ENCODE measurements at regions not wholly inside any gene's neighbourhood (a gene's known extent, or its start where the extent isn't known, plus 50 kb on each side); places are given as distances from the start of the nearest gene placed in this dataset.

DNA sequence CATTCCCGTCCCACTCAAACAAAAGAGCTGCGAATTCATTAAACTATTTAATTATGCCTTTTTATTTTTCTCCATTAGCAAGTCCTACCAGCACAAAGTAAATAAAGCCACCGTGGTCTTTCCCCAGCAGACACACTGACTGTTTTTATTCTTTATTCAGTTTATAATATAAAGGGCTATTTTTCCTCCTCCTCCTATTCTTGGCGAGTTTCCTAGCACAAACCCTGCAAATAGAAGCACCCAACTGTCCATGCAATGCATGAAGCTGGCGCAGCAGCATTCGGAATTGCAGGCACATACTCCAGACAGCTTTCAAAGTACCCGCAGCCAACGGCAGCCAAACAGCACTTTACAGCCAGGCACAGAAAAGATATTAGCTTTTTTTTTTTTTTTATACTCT, 583.4 kb upstream of the PSMD7 start:
- ChIA-PET POLR2A (no interaction called here), SMC1A (ENCODE audit: uncharacterized antibody, unreplicated experiment) (no interaction called here), RAD21 (ENCODE audit: unreplicated experiment) (no interaction called here), CTCF (interaction anchor here (0.7 to 1.6 kb wide), 4 partner anchors 9 to 166 kb away, joined by 3 to 5 read pairs (median 4); no protein-coding TSS in a partner anchor)
- FAIRE-seq (no peak), DNase-seq (ENCODE audit: low read depth, low spot score) (no peak), ATAC-seq (no peak)
- Histone ChIP-seq H3K27ac (ENCODE audit: control insufficient read depth, insufficient read depth) (no peak overlapping the region), H3K4me2 (ENCODE audit: control insufficient read depth, insufficient read depth) (no peak overlapping the region), H3K27me3 (replicated peaks in 1 of 2; ENCODE audit: control insufficient read depth in 2 of 2, insufficient read depth in 2 of 2, low read length in 1 of 2) (no peaks in the 10 kb centered on the region), H3K4me3 (no peak overlapping the region), H3K79me2 (ENCODE audit: control insufficient read depth, insufficient read depth, low read length) (no peaks in the 10 kb centered on the region), H3K4me1 (ENCODE audit: control insufficient read depth, insufficient read depth, low read length) (no peaks in the 10 kb centered on the region; the same call in 1 of the 2 replicates), H4K20me1 (ENCODE audit: control insufficient read depth, insufficient read depth) (no peaks in the 10 kb centered on the region), H3K9me3 (replicated peaks; ENCODE audit: control insufficient read depth, insufficient read depth, low read length) (no peaks in the 10 kb centered on the region), H3K36me3 (ENCODE audit: control insufficient read depth in 2 of 2, insufficient read depth in 2 of 2, low read length in 1 of 2) (no peaks in the 10 kb centered on the region), H2AFZ (ENCODE audit: control insufficient read depth, low read depth, low read length) (no peak overlapping the region), H3K9ac (ENCODE audit: control insufficient read depth, insufficient read depth, low read length) (no peak overlapping the region)
- in situ Hi-C loops (cut with MboI): no loop called here
- no TSS peak for BruUV-seq (replicated peaks)
- intact Hi-C loops (cut with micrococcal nuclease; ENCODE audit: unreplicated experiment): no loop called here
- 54% methylated on average over 8 of the region's 8 CpGs for WGBS (ENCODE audit: insufficient coverage, insufficient replicate concordance, low lambda C conversion rate, missing lambda C conversion rate)
- TF ChIP-seq ZNF274 (IDR thresholded peaks at IDR 0.05; ENCODE audit: insufficient read depth, insufficient read length) (no peak), CHD2 (IDR thresholded peaks at IDR 0.05; ENCODE audit: borderline replicate concordance, low read depth, low read length) (no peak), HDAC6 (IDR thresholded peaks at IDR 0.05; ENCODE audit: unreplicated experiment) (no peak), CREM (IDR thresholded peaks at IDR 0.05; ENCODE audit: low read depth) (no peak), SRF (IDR thresholded peaks at IDR 0.05; ENCODE audit: low read depth in 2 of 2, low read length in 2 of 2) (no peak), ZNF384 (IDR thresholded peaks at IDR 0.05; ENCODE audit: borderline replicate concordance, low read depth, low read length) (no peak)
- TF ChIP-seq, protein P1, sequence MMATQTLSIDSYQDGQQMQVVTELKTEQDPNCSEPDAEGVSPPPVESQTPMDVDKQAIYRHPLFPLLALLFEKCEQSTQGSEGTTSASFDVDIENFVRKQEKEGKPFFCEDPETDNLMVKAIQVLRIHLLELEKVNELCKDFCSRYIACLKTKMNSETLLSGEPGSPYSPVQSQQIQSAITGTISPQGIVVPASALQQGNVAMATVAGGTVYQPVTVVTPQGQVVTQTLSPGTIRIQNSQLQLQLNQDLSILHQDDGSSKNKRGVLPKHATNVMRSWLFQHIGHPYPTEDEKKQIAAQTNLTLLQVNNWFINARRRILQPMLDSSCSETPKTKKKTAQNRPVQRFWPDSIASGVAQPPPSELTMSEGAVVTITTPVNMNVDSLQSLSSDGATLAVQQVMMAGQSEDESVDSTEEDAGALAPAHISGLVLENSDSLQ (IDR thresholded peaks at IDR 0.05): no peak
- TF ChIP-seq, protein P2, sequence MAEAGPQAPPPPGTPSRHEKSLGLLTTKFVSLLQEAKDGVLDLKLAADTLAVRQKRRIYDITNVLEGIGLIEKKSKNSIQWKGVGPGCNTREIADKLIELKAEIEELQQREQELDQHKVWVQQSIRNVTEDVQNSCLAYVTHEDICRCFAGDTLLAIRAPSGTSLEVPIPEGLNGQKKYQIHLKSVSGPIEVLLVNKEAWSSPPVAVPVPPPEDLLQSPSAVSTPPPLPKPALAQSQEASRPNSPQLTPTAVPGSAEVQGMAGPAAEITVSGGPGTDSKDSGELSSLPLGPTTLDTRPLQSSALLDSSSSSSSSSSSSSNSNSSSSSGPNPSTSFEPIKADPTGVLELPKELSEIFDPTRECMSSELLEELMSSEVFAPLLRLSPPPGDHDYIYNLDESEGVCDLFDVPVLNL (IDR thresholded peaks at IDR 0.05; ENCODE audit: low read depth, low read length): no peak
